ENCODE measurements at regions not wholly inside any gene's neighbourhood (a gene's known extent, or its start where the extent isn't known, plus 50 kb on each side); places are given as distances from the start of the nearest gene placed in this dataset.

DNA sequence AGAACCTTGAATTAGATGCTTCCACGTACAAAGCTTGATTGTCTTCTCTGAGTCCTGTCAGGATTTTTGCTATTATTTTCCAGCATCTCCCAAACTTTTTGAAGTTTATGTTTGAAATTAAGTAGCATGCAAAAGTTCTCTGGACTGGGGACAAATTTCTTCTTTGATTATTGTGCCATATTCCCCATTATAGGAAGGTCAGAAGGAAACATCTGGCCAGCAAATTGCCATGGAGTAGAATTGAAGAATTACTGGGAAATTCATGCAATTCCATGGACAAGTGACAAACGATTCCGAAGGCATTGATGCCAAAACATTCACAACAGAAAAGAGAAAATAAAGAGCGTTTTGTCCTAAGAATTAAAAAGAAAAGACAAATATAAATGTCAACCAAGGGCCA lies 737.2 kb downstream of the CDH11 start:
- Histone ChIP-seq H3K9ac (ENCODE audit: low read depth, low read length) (no peak overlapping the region), H3K36me3 (ENCODE audit: insufficient read depth, low read length) (no peaks in the 10 kb centered on the region), H3K9me3 (ENCODE audit: control insufficient read depth, insufficient read depth, low read length) (no peaks in the 10 kb centered on the region), H3K4me1 (ENCODE audit: insufficient read depth, low read length) (no peaks in the 10 kb centered on the region)

DNA sequence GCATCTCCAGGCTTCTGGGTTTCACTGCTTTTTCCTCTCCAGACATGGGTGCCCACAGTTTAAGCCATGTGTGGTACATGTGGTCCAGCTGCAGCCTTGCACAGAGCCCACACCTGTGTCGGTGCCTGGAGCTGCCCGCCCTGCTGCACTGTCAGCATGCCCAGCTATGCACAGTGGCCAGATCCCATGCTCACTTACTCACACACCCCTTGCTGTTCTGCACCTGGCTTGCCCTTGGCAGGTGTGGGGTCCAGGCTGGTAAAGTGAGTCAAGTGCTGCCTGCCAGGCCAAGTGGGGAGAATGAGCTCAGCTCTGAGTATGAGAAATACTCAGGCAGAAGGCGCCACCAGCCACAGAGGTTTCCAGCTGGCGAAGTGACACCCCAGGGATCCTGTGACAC lies 739.9 kb downstream of the CDH11 start:
- H3K9me3 ChIP-seq (ENCODE audit: control insufficient read depth, insufficient read depth, low read length) = no peaks in the 10 kb centered on the region
- no peak overlapping the region for H3K9ac ChIP-seq (ENCODE audit: low read depth, low read length)
- no peaks in the 10 kb centered on the region for H3K36me3 ChIP-seq (ENCODE audit: insufficient read depth, low read length)
- no peaks in the 10 kb centered on the region for H3K4me1 ChIP-seq (ENCODE audit: insufficient read depth, low read length)

DNA sequence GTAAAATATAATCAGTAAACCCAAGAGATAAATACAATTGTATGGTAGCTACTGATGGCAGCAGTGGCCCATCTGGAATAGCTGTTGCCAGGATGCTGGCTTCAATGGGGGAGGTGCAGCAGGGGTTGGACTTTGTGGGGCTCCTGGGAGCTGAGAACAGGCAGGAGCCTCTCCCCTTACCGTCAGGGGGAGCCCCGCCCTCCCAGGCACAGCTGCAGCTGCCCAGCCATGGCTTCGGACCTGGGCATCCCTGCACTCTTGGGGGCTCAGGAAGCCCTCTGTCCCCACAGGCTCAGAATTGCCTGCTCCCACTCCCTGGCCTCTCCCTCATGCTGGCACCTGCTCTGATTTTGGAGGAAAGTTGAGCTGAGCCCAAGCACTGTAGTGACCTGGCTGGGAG lies 741.1 kb downstream of the CDH11 start:
- H3K4me1 ChIP-seq (ENCODE audit: insufficient read depth, low read length) = no peaks in the 10 kb centered on the region
- no peak overlapping the region for H3K9ac ChIP-seq (ENCODE audit: low read depth, low read length)
- no peaks in the 10 kb centered on the region for H3K36me3 ChIP-seq (ENCODE audit: insufficient read depth, low read length)
- no peaks in the 10 kb centered on the region for H3K9me3 ChIP-seq (ENCODE audit: control insufficient read depth, insufficient read depth, low read length)

DNA sequence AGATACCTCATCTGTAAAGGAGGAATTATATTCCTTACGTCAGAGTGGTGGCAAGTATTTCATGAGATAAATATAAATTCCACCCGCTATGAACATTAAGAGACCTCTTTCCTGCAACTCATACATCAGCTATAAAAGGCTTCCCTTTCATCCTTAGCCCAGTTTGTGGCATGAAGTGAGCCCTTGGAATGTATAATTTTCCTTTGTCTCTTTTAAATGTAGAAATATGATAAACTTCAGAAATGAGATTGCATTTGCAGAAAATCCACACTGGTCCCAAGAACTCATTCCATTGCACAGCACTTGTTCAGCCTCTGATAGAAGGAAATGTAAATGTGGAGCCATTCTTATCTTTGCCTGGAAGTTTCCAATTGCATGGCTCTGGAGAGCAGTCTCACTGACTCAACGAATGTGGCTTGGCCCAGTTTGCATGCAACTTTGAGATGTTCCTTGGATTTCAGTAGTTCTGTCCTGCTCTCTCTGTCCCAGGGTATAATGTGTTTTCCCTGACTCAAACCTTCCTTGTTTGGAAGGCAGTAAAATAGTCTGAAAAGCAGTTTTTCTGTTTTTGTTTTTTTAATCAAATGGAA lies 746.4 kb downstream of the CDH11 start:
- H3K9me3 ChIP-seq (ENCODE audit: control insufficient read depth, insufficient read depth, low read length) = no peaks in the 10 kb centered on the region
- no peak overlapping the region for H3K9ac ChIP-seq (ENCODE audit: low read depth, low read length)
- no peaks in the 10 kb centered on the region for H3K36me3 ChIP-seq (ENCODE audit: insufficient read depth, low read length)
- no peaks in the 10 kb centered on the region for H3K4me1 ChIP-seq (ENCODE audit: insufficient read depth, low read length)

DNA sequence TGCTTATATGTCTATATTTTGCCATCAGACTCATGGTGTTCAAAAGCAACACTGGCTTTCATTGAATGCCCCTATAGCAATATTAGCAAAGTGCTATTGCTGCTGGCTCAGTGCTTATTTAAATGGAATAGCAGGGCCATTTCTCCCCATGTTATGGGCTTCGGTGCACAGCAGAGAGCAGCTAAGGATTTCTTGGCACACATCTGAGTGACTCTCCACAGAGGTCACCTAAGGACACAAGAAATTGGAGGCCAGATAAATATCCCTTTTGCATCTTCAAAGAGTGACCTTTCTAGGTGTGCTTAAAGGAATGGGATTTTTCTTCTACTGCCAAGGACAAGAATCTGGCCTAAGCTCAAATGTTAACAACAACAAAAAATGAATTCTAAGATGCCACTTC lies 751.8 kb downstream of the CDH11 start:
- no peaks in the 10 kb centered on the region for H3K4me1 ChIP-seq (ENCODE audit: insufficient read depth, low read length)
- no peaks in the 10 kb centered on the region for H3K36me3 ChIP-seq (ENCODE audit: insufficient read depth, low read length)
- H3K9me3 ChIP-seq (ENCODE audit: control insufficient read depth, insufficient read depth, low read length) = no peaks in the 10 kb centered on the region
- no peak overlapping the region for H3K9ac ChIP-seq (ENCODE audit: low read depth, low read length)

DNA sequence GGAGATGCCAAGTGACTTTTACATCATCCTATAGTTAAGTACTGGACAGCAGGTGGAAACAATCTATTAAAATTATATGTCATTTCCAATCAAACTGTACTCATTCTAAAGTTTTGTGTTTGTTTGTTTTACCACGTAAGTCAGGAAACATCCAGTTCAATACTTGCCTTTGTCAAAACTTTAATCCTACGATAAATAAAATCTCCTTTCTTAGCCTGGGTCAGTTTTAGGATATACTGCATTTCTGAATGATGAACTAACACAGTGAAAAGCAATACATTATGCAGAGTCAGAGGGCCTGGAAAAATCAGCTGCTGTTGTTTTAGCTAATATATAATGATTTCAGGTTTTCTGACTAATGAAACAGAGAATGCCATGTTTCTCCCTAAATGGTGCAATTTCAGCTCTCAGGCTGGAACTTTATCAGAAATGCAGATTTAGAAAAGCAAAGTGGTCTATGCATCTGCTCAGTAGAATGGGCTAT lies 756.4 kb downstream of the CDH11 start:
- Histone ChIP-seq H3K4me1 (ENCODE audit: insufficient read depth, low read length) (no peaks in the 10 kb centered on the region), H3K36me3 (ENCODE audit: insufficient read depth, low read length) (no peaks in the 10 kb centered on the region), H3K9me3 (ENCODE audit: control insufficient read depth, insufficient read depth, low read length) (no peaks in the 10 kb centered on the region), H3K9ac (ENCODE audit: low read depth, low read length) (no peak overlapping the region)

DNA sequence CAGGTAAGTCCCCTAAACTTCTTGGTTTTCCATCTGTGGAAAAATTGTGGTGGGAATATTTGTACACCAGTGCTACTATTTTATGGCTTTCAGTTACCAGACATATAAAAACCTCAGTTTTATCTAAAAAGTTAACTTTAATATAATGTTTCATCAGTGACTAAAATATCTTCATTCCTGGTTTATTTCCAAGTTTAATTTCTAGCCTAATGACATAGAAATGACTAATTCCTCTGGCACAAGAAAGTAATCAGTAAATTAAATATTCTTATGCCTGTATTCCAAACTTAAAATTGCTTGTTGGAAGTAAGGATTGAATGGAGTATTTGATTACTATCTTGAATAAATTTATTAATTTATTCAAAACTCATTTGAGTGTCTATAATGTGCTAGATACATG lies 757.0 kb downstream of the CDH11 start:
- H3K9me3 ChIP-seq (ENCODE audit: control insufficient read depth, insufficient read depth, low read length) = no peaks in the 10 kb centered on the region
- H3K36me3 ChIP-seq (ENCODE audit: insufficient read depth, low read length) = no peaks in the 10 kb centered on the region
- H3K9ac ChIP-seq (ENCODE audit: low read depth, low read length) = no peak overlapping the region
- H3K4me1 ChIP-seq (ENCODE audit: insufficient read depth, low read length) = no peaks in the 10 kb centered on the region

DNA sequence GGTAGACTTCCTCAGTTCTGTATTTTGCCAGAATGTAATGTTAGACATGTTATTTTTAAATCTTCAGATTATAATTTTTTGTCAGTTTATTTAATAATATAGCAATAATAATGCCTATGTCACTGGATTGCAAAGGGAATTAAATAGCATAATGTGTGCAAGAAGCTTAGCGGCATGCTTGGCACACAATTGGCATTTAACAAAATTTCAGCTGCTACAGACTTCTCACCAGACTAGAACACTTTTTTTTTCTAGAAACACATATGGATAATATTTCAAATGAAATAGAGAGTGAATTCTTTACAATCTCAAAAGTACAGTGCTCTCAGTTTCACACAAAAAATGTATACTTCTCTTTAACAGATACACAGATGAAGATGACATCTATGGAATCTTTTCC lies 757.4 kb downstream of the CDH11 start:
- Histone ChIP-seq H3K9ac (ENCODE audit: low read depth, low read length) (no peak overlapping the region), H3K36me3 (ENCODE audit: insufficient read depth, low read length) (no peaks in the 10 kb centered on the region), H3K4me1 (ENCODE audit: insufficient read depth, low read length) (no peaks in the 10 kb centered on the region), H3K9me3 (ENCODE audit: control insufficient read depth, insufficient read depth, low read length) (no peaks in the 10 kb centered on the region)

DNA sequence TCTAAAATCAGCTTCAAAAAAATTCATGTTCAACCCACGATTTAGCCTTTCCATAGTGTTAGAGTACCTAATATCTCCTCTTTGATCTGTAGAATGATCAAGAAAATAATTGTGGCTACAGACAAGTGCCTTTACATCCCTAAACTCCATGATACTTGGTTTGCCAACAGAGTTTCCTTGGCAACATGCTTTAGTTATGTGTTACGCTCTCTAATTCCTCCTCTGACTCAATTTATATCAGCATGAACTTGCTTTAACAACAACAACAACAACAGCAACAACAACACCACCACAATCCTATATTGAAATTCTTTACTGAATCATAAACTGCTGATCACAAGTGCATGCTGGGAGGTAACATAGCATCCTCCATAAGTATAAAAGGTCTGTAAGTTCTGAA lies 757.8 kb downstream of the CDH11 start:
- no peak overlapping the region for H3K9ac ChIP-seq (ENCODE audit: low read depth, low read length)
- H3K4me1 ChIP-seq (ENCODE audit: insufficient read depth, low read length) = no peaks in the 10 kb centered on the region
- no peaks in the 10 kb centered on the region for H3K9me3 ChIP-seq (ENCODE audit: control insufficient read depth, insufficient read depth, low read length)
- H3K36me3 ChIP-seq (ENCODE audit: insufficient read depth, low read length) = no peaks in the 10 kb centered on the region

DNA sequence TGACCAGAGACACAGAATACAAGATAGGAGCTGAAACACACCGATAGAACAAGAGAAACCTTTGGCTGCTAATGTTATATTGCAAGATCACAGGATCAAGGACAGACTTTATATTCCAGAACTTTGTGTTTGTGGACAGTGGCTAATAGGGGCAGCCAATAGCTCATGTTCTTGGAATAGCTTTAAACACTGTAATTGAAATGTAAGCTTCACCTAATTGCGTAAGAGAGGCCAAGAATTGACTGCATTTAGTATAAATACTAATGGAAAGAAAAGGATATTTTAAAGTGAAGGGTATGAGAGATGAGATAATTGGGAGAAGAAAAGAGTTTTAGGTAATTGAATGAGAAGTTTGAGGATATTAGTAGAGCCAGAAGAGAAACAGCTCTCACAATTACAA lies 758.8 kb downstream of the CDH11 start:
- Histone ChIP-seq H3K9me3 (ENCODE audit: control insufficient read depth, insufficient read depth, low read length) (no peaks in the 10 kb centered on the region), H3K9ac (ENCODE audit: low read depth, low read length) (no peak overlapping the region), H3K4me1 (ENCODE audit: insufficient read depth, low read length) (no peaks in the 10 kb centered on the region), H3K36me3 (ENCODE audit: insufficient read depth, low read length) (no peaks in the 10 kb centered on the region)

DNA sequence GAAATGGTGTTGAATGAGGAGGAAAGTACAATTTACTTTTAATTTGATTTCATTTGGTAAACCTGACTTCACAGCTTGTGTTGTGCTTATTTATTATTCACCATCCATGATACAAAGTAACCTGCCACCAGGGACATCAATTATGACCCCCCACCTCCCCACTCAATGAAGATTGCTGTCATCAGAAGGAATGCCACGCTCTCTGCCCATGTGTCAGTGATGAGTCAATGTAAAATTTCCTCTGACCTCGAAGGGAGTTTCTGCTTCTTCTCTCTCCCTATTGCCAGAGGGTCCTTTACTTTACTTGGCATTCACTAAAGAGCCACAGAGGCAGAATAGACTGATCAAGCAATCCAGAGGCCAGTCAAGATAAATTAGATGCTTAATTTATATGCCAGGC lies 759.7 kb downstream of the CDH11 start:
- H3K9ac ChIP-seq (ENCODE audit: low read depth, low read length) = no peak overlapping the region
- no peaks in the 10 kb centered on the region for H3K4me1 ChIP-seq (ENCODE audit: insufficient read depth, low read length)
- no peaks in the 10 kb centered on the region for H3K9me3 ChIP-seq (ENCODE audit: control insufficient read depth, insufficient read depth, low read length)
- H3K36me3 ChIP-seq (ENCODE audit: insufficient read depth, low read length) = no peaks in the 10 kb centered on the region

DNA sequence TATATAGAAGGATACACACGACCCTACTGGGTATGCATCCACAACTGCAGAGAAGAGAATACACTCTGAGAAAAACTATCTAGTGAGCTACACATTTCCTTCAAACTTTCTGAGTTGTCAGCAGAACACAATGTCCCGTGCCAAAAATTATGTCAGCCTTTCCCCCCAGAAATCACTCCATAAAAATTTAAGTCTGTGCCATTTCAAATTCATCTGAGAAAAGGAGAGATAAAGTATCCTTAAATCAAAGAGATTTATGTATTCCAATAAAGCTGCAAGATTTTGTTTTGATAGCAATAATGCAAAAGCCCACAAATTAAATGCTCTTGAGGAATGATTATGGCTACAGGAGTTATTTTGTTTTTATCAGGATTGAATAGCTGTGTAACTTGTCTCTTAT lies 760.1 kb downstream of the CDH11 start:
- no peaks in the 10 kb centered on the region for H3K36me3 ChIP-seq (ENCODE audit: insufficient read depth, low read length)
- H3K4me1 ChIP-seq (ENCODE audit: insufficient read depth, low read length) = no peaks in the 10 kb centered on the region
- no peak overlapping the region for H3K9ac ChIP-seq (ENCODE audit: low read depth, low read length)
- no peaks in the 10 kb centered on the region for H3K9me3 ChIP-seq (ENCODE audit: control insufficient read depth, insufficient read depth, low read length)

DNA sequence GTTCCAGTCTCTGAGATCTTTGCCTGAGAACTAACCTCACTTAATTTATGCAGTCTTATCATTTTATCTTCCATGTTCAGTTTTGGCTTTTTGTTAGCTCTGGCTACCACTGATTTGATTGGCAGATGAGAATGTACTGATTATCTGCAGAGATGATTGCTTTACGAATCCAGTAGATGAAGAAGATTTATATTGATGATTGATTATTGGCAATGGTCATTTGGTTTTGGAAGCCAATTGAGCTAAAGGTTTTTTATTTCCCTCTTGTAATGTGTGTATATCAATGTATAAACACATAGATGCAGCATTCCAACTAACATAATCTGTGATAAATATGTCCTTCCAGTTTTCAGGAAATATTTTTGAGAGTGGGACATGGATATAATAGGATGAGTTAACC lies 763.6 kb downstream of the CDH11 start:
- Histone ChIP-seq H3K9ac (ENCODE audit: low read depth, low read length) (no peak overlapping the region), H3K4me1 (ENCODE audit: insufficient read depth, low read length) (no peaks in the 10 kb centered on the region), H3K9me3 (ENCODE audit: control insufficient read depth, insufficient read depth, low read length) (no peaks in the 10 kb centered on the region), H3K36me3 (ENCODE audit: insufficient read depth, low read length) (no peaks in the 10 kb centered on the region)

DNA sequence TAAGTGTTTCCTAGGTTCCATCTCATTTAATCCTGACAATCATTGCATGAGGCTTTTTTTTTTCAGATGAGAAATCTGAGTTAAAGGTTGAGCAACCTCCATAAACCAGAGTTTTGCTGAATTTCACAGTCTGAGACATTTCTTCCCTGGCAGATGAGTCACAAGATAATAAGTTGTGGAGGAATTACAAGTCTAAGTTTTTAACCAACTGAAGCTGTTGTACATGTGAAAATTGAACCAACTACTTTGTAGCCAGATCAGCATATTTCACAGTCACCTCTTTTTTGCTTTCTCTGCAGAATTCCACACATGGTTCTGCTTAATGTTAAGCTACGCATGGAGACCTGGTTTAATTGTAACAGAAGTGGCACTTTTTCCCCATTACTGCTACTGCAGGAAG lies 765.6 kb downstream of the CDH11 start:
- H3K9me3 ChIP-seq (ENCODE audit: control insufficient read depth, insufficient read depth, low read length) = no peaks in the 10 kb centered on the region

DNA sequence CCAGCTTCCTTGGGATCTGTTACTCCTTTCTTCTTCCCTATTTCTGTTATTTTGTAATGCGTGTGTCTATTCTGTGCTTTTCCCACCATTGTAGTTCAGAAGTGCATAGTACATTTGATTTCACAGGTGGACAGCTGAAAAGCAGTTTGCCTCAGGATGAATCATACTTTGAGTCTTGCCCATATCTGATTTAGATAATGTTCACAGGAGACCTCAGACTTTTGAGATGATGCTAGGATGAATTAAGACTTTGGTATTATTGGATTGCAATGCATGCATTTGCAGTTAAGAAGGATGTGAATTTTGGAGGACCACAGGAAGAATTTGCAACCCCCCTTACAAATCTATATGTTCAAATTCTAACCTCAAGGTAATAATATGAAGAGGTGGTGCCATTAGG lies 769.6 kb downstream of the CDH11 start:
- Histone ChIP-seq H3K36me3 (ENCODE audit: insufficient read depth, low read length) (no peaks in the 10 kb centered on the region; the same call in 1 of the 2 replicates), H3K9me3 (ENCODE audit: control insufficient read depth, insufficient read depth, low read length) (no peaks in the 10 kb centered on the region), H3K9ac (ENCODE audit: low read depth, low read length) (no peak overlapping the region), H3K4me1 (ENCODE audit: insufficient read depth, low read length) (no peaks in the 10 kb centered on the region)

More for the DNA sequence above, 765.6 kb downstream of the CDH11 start:
- H3K9ac ChIP-seq (ENCODE audit: low read depth, low read length) = no peak overlapping the region
- no peaks in the 10 kb centered on the region; the same call in 1 of the 2 replicates for H3K36me3 ChIP-seq (ENCODE audit: insufficient read depth, low read length)
- H3K4me1 ChIP-seq (ENCODE audit: insufficient read depth, low read length) = no peaks in the 10 kb centered on the region

DNA sequence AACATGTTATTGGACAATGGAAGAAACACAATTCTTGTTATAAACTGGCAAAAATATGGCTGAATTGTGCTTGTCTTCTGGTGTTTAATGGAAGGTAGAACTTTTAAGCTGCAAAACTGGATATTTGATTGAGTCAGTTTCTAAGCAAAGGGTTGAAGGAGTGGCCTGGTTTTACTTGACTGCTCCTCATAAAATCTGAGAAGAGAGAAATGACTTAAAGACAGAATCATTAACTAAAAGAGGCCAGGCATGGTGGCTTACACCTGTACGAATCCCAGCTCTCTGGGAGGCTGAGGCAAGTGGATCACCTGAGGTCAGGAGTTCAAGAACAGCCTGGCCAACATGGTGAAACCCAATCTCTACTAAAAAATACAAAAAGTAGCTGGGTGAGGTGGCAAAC lies 770.7 kb downstream of the CDH11 start:
- Histone ChIP-seq H3K9ac (ENCODE audit: low read depth, low read length) (no peak overlapping the region), H3K4me1 (ENCODE audit: insufficient read depth, low read length) (no peaks in the 10 kb centered on the region), H3K9me3 (ENCODE audit: control insufficient read depth, insufficient read depth, low read length) (no peaks in the 10 kb centered on the region), H3K36me3 (ENCODE audit: insufficient read depth, low read length) (no peaks in the 10 kb centered on the region; the same call in 1 of the 2 replicates)
